ENCODE measurements at regions not wholly inside any gene's neighbourhood (a gene's known extent, or its start where the extent isn't known, plus 50 kb on each side); places are given as distances from the start of the nearest gene placed in this dataset.
"Not testable (repeated sequence)": the region's sequence is repeated elsewhere in the genome, so short reads cannot be mapped to it uniquely, and the experiment has no call there.

- DNase-seq = no peak
Observed at GRCh38 chr21:35559128-35559828, 501.0 kb downstream of the SETD4 start.

GRCh38 chr21:35556536-35556935, 503.8 kb downstream of the SETD4 start:
- DNase-seq = no peak

GRCh38 chr21:35552483-35552882, 503.4 kb upstream of the RUNX1 start:
- DNase-seq = not testable (repeated sequence)

- DNase-seq = no peak
Observed at GRCh38 chr21:35548904-35549615, 500.0 kb upstream of the RUNX1 start.

GRCh38 chr21:35547946-35548774, 499.1 kb upstream of the RUNX1 start:
- no peak for DNase-seq

- no peak for DNase-seq
Observed at GRCh38 chr21:35543746-35544145, 494.6 kb upstream of the RUNX1 start.

GRCh38 chr21:35540950-35541638, 492.0 kb upstream of the RUNX1 start:
- peak; percentile 70 for DNase-seq

GRCh38 chr21:35538386-35538785, 489.3 kb upstream of the RUNX1 start:
- no peak for DNase-seq

GRCh38 chr21:35537604-35538003, 488.5 kb upstream of the RUNX1 start:
- no peak for DNase-seq

GRCh38 chr21:35533893-35534292, 484.8 kb upstream of the RUNX1 start:
- no peak for DNase-seq

- no peak for DNase-seq
Observed at GRCh38 chr21:35530766-35531165, 481.7 kb upstream of the RUNX1 start.

- DNase-seq = no peak
Observed at GRCh38 chr21:35529171-35529863, 480.2 kb upstream of the RUNX1 start.

GRCh38 chr21:35528116-35529042, 479.3 kb upstream of the RUNX1 start:
- no peak for DNase-seq

- DNase-seq = no peak
Observed at GRCh38 chr21:35527358-35527757, 478.3 kb upstream of the RUNX1 start.

GRCh38 chr21:35525443-35525842, 476.3 kb upstream of the RUNX1 start:
- no peak for DNase-seq

GRCh38 chr21:35521852-35522505, 472.9 kb upstream of the RUNX1 start:
- DNase-seq = no peak

- no peak for DNase-seq
Observed at GRCh38 chr21:35521293-35521692, 472.2 kb upstream of the RUNX1 start.

GRCh38 chr21:35520856-35521255, 471.8 kb upstream of the RUNX1 start:
- DNase-seq = no peak

GRCh38 chr21:35520302-35520701, 471.2 kb upstream of the RUNX1 start:
- no peak for DNase-seq

- no peak for DNase-seq
Observed at GRCh38 chr21:35517865-35518264, 468.8 kb upstream of the RUNX1 start.

GRCh38 chr21:35516292-35516691, 467.2 kb upstream of the RUNX1 start:
- DNase-seq = not testable (repeated sequence)

All from COR-L47 (cell line).